Ureter (tissue), 1 donor: ENCODE measurements at regions not wholly inside any gene's neighbourhood (a gene's known extent, or its start where the extent isn't known, plus 50 kb on each side); places are given as distances from the start of the nearest gene placed in this dataset.

Source experiments
- DNase-seq: peaks from one replicate; pipeline ENCODE4 v3.0.0-alpha.2; 2020; ENCODE audit warnings: low spot score
- donor health status: DM: yes; HTN: yes; CAD: no.

- no peak for DNase-seq
These were observed 88.8 kb downstream of the BOD1 start for GRCh38 chr5:173527671-173528070.

GRCh38 chr5:173524136-173524535 lies 92.3 kb downstream of the BOD1 start:
- DNase-seq = no peak

- no peak for DNase-seq
These were observed 93.1 kb downstream of the BOD1 start for GRCh38 chr5:173523388-173523787.

DNA sequence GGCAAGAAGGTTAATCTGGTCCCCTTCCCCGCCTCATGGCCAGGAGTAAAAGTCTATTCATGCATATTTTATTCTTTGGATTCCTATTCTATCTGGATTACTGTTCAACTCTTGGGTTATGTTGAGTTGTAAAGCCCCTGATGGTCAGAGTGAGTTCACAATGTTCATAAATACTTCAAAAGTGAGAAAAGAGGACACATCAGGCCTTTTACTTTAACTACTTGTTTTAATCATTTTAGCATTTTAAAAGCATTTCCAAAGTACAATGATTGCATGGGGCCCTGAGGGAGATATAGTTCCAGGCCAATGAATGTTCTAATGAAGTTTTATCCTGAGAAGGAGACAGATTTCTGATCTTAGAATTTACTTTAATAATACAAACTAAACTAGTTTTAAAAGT lies 93.9 kb downstream of the BOD1 start:
- no peak for DNase-seq

- DNase-seq = no peak
These were observed 97.6 kb downstream of the BOD1 start for GRCh38 chr5:173518856-173519255.

DNA sequence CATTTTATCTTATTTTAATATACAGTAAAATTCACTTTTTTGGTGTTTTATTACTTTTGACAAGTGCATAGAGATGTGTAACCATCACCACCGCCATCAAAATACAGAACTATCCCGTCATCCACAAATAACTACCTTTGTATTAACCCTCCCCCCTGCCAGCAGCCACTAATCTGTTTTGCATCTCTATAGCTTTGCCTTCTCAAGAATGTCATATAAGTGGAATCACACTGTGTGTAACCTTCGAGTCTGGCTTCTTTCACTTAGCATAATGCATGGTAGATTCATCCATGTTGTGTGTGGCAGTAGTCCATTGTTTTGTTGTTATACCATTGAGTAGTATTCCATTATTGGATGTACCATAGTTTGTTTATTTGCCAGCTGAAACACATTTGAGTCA lies 98.8 kb downstream of the BOD1 start:
- DNase-seq = no peak

DNA sequence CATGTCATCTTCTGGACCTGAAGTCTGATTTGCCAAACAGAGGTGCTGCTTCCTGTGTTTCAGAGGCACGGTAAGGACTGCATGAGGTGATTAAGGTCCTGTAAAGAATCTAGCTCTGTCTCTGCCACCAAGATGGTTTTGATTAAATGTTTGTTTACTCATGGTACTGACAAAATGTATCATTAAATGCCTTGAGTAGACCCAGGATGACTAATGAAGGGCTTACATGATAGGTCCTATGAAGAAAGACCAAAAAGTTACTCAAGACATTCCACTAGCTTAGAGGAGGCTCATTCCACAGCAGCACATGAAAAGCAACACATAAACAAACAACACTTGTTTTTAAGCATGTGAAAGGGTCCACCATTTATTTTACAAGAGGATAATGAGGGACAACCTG lies 100.9 kb downstream of the BOD1 start:
- DNase-seq = no peak

GRCh38 chr5:173514661-173515060 lies 101.8 kb downstream of the BOD1 start:
- no peak for DNase-seq

DNA sequence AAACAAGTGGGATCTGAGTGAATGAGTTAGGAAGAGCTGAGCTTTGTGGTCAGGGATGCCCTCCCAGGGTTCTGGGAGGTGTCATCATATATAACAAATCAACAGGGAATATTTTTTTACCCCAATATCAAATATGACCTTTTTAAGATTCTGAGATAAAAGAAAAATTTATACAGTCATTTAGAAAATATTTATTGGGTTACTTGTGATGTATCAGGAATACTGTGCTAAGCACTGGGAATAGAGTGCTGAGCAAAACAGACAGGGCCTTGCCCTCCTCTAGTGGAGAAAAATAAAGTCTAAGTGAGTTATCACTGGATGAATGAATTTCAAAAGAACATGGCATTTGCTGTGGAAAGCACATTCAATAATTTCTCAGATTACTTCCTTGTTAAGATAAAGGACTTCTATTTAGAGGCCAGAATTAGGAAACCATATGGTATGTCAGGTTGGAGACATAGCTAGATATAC lies 102.9 kb downstream of the BOD1 start:
- DNase-seq = no peak

DNA sequence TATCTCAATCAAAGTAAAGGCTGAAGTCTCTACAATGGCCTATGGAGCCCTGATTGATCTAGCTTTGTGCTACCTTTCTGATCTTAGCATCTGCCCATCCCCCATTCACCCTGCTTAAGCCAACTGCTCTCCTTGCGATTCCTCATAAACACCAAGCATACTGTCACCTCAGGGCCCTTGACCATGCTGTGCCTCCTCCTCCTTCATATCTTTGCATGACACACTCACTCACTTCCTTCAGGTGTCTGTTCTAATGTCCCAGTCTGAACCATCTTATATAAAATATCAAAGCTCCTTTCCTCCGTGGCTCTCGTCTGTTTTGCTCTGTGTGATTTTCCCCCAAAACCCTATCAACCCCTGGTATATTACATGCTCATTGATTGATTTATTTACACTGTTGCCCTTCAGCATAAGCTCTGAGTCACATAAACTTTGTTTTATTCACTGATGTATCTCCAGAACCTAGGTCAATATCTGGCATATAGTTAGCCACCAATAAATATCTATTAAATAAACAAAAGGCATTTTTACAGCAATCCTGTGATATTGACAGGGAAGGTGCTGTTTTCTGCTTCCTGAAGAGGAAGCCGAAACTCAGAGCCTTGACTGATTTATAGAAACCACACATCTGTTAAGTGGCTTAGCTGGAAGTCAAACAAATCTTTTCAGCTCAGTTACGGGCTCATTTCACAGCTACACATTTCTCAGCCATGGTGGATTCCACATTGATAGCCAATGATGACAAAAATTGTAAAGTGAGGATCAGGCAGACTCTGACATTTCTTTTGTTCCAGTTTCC lies 103.6 kb downstream of the BOD1 start:
- DNase-seq = no peak

GRCh38 chr5:173509060-173509459 lies 107.4 kb downstream of the BOD1 start:
- DNase-seq = no peak

DNA sequence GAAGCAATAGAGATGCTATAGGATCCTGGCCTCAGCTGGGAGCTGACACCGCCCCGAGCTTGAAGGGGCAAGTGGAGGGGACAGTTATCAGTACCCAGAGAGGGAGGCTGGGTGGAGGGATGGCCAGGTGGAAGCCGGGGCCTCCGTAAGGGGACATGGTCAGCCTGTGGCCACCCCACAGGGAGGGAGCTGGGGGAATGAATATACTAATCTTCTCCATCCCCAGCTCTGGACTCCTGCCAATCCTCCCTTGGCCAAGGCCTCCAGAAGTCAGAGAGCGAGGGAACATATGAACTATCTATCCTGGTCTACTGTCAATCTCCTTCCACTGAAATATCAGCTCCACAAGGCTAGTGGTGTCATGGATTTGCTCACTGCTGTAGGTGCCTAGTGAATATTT lies 109.3 kb downstream of the BOD1 start:
- no peak for DNase-seq

DNA sequence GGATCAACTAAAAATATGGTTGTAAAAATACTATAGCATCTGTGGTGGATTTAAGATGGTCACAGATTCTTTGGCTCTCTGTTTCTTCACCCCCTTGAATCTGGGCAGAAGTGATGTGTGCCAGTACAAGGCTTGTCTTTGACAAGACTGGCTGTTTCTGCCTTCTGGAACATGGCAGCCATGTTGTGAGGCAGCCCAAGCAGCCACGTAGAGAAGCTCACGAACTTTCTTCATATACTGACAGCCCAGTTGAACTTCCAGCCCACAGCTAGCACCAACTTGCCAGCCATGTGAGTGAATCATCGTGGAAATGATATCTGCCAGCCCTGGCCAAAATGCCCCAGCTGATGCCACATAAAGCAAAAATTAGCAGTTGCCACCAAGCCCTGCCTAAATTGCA lies 110.8 kb downstream of the BOD1 start:
- no peak for DNase-seq

DNA sequence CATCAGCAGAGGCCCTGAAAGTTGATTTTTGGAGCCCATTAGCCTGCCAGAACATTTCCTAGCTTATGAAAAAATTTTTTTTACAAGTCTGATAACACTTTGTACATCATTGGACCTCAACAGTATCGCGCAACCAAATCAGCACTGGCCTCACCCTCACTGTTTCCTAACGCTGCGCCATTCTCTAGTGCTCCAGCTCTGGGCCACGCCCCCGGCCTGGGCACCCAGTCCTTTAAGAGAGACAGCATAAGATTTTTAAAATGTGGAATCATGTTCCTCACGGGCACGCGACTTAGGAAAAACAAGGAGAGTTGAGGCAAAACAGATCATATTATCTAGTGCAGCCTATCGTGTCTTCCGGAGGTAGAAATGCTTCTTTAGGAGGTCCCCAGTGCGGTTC lies 114.5 kb downstream of the BOD1 start:
- DNase-seq = no peak

DNA sequence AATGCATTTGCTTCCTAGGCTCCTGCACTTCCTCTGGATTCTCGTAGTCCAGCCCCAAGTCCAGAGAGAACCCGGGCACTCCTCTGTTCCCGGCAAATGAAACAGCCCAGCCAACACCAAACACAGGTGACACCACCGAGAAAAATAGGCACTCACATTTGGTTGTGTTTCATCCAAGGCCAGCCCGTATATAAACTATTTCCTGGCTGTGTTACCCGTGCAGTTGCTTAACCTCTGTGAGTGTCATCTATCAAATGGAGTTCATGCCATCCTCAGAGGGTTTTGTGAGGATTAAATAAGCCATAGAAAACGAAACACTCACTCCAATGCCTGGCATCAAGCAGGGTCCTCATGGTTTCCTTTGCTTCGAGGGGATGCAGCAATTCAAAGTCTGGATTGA lies 115.2 kb downstream of the BOD1 start:
- no peak for DNase-seq

DNA sequence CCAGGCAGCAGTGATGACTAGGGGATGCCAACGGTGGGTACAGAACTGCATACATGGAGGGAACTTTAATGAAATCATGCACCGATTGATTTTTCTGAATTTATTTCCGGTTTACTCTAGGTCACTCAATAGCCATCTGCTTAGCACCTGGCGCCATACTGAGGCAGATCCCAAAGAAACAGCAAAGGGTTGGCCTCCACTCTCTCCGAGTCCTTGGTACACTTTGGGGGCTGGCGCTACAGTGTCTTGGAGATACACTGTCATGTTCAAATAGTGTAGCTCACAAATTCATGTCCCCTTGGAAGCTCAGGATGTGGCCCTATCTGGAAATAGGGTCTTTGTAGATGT lies 116.3 kb downstream of the BOD1 start:
- no peak for DNase-seq

- no peak for DNase-seq
These were observed 116.8 kb downstream of the BOD1 start for GRCh38 chr5:173499471-173500212.

DNA sequence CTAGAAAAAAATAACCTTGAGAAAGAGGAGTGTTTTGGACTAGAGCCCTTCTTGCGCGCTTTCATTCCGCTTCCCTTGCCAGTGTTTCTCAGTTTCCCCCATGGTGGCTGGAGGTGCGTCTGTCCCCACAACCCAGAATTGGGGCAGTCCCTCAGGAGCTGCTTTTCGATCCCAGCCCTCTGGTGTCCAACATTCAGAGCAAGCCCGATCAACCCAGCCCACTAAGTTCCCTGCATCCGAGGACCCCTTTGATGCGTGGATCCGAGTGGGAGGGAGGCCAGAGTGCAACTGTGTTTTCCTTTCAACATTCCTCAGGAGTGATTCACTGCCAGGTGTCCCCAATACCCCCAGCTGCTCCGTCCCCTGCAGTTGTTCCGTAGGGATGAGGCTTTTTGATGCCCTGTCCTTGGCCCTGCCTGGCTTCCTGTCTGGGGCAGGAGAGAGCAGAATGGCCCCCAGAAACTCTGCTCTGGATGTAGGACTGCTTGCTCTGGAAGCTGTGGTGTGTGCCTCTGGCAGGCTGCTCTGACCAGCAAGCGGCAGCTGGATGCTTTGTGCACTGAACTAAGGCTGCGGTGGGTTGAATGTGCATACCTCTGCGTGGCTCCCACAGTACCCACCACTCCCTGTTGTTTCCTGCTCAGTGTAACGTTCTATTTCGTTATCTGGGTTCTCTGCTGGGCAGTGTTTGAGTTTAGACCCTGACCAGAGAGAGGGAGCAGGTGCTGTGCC lies 117.5 kb downstream of the BOD1 start:
- DNase-seq = no peak

DNA sequence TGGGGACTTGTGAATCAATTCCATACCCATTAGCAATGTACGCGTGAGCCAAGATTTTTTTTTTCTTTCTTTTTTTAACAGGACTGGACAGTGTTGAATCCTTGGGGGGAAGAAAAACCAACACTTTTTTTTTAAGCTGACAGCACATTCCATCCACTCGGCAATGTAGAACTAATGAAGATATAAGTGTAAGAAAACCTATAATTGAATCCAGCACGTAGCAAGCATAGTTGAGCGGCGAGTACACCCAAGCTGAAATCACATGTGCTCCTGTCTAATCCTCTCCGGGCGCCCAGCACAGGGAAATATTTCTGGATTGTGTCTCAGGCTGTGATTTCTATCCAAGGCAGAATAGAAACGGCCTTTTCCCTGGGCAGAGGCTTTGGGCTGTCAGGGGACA lies 118.2 kb downstream of the BOD1 start:
- DNase-seq = no peak

- no peak for DNase-seq
These were observed 118.8 kb downstream of the BOD1 start for GRCh38 chr5:173497685-173498084.

- no peak for DNase-seq
These were observed 119.6 kb downstream of the BOD1 start for GRCh38 chr5:173496883-173497255.

GRCh38 chr5:173496129-173496882 lies 120.1 kb downstream of the BOD1 start:
- DNase-seq = no peak
